Stimulated activated CD8-positive, alpha-beta memory T cell treated with anti-CD3 and anti-CD28 coated beads, Interleukin-7, amount 100 ng/mL, for 1 hour (primary cell): ENCODE measurements at regions not wholly inside any gene's neighbourhood (a gene's known extent, or its start where the extent isn't known, plus 50 kb on each side); places are given as distances from the start of the nearest gene placed in this dataset.
"Not testable (repeated sequence)": the region's sequence is repeated elsewhere in the genome, so short reads cannot be mapped to it uniquely, and the experiment has no call there.

ENCODE experiments used
- DNase-seq, 2 donors: peaks; one replicate each; pipeline ENCODE4 v3.0.0-alpha.2; 2020; ENCODE audit warnings: low read depth in 2 of 2

DNA sequence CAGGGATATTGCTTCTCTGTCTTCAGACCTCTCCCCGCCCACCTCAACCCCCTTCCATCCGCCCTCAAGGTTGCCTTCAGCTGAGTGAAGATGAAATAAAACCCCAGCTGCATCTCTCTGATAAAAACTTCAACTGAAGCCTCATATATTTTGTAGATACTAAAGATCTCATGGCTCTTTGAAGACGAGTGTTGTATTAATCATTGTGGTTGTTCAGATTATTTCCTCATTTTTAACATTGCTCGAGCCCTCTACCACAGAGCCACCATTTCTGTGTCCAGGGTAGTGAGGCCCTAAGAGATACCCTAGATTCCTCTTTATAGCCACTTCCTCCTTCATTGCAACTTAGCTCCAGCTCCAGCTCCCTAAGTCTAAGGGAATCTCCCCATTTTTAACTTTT, 312.8 kb upstream of the ZNF507 start:
- no peak for DNase-seq

DNA sequence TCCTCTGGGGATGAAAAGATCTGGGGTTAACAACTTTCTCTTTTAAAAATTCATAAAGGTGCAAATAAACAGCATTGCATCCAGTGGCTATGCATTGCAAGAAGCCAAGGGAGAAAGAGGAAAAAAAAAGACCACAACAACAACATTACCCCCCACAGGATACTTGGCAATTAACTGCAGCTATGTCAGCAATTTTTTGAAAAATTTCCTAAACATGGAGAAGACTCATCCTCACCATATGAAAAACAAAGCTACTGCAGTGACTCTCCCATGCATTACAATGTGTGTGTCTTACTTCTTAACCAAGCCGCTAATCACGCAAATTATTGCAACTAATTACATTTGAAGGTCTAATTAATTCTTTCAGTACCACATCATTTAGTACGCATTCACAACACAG, 309.8 kb upstream of the ZNF507 start:
- DNase-seq: no peak

DNA sequence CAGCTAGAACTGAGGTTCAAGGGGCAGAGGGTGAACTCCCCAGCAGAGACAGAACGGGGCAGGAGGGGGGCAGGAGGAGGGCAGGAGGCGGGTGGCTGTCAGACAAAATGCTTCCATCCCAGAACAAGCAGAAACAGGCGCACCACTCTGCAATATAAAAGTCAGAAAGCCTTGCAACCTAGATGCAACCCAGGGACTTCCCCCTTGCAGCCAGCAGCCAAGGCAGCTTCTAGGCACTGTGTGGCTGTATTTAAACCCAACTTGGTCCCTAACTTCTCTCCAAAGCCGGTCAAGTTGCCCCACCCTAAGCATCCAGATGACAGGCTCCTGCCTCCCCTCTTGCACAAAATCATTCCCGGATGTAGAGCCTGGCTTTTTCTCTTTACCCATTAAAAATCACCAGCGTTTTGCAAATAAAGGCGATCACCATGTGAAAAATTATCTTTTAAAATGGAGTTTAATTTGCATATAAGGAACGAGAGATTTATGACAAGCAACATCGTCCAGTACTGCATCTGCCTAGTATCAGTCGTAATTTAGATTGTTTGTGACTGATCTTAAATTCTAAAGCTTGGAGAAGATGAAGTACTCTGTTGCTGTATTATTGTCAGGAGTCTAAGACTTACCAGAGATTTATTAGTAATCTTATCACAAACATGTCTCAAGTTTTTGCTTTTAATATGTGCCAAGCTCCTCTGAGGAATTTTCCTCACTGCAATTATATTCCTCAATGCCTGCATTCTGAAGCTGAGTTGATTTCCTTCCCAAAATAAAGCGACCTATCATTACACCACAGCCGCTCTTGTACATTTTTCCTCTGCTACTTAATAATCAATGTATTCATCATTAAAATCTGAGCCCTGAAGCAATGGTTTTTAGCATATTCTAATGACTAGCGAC, 307.1 kb upstream of the ZNF507 start:
- no peak for DNase-seq

DNA sequence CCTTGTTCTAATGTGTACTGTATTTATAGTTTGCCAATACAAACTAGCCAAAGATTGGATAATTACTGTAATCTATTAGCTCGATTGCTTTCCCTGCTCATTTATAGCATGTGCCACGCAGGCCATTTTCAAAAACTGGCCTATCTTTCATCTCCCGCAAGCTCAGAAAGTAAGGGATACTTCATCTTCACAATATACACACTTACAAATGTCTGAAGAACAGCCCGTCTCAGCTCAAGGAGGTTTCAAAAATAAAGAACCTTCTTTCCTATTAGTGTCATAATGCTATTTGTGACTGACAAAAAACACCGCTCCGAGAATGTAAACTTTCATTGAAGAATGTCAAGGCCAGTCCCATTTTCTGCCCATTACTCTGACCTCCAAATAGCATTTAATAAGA, 306.4 kb upstream of the ZNF507 start:
- no peak for DNase-seq

DNA sequence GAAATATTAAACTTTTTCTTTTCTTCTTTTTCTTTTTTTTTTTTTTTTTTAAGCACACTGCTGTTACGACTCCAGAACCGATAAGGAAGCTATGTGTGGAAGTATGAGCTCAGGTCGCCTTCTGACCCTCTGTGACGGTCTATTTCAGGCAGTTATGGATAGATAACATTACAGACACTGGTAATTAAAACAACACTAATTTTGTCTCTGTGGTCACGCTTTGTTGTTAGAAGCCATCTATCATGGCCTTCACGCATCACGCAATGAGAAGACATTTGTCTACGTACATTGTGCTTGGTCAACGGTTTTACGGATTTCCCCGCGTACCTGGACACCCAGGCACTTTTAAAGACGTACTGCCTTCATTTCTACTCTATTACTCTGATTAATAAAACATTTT, 306.0 kb upstream of the ZNF507 start:
- no peak for DNase-seq

DNA sequence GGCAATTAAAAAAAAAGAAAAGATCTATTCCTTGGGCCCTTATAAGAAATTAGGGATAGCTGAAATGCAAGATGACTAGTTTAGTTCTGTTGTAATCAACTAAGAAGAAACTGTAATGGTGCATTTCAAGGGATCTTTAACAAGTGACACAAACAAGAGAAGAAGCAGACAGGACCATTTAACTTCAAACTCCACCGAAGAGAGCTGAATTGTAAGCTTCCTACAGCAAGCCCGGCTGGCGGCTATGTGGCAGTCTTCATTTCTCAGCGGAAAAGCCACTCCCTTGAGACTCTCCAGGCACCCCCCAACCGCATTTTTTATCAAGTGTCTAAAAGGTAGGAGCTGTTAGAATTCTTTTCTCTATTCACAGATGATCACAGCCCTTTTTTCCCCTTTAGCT, 305.2 kb upstream of the ZNF507 start:
- no peak for DNase-seq

DNA sequence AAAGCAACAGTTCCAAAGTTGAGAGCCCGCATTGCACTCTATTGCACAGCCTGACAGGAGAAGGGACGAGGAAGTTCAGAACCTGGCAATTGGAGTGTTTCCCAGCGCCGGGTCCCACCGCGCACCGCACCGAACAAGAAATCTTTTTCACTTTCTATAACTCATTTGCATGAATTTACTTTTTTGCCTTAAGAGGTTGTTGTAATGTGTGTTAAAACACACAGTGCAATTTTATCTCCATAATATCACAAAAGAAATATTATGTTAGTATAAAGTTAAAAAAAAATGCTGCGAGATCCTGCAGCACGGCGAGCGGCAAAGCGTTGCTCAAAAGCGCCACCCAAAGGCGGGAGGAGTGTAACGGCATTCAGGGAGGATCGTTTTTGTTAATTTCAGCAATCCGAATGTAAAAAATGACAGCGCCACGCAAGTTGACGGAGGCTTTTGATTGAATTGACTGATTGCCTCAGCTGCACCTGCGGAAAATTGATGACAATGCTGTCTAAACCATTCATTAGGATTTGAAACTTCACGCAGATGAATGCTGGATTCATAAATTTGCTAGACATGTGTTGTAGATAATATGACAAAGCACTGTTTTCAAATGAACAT, 303.6 kb upstream of the ZNF507 start:
- DNase-seq: no peak

DNA sequence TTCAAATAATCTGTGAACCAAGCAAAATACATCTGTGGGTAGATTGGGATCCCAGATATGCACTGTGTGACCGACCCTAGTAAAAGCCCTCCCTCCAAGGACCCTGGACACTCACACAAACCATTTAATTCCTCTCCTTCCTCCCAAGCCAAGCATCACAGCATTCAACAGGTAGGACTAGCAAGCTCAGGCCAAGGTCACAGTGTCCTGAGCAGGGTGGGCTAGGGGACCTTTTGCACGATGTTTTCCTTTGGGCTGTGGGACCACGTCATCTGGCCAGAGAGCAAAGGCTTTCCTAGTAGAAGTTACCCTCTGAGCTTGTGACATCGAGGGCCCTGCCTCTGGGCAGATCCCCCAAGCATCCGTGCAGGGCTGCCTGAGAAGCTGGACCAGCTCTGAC, 297.6 kb upstream of the ZNF507 start:
- no peak for DNase-seq

DNA sequence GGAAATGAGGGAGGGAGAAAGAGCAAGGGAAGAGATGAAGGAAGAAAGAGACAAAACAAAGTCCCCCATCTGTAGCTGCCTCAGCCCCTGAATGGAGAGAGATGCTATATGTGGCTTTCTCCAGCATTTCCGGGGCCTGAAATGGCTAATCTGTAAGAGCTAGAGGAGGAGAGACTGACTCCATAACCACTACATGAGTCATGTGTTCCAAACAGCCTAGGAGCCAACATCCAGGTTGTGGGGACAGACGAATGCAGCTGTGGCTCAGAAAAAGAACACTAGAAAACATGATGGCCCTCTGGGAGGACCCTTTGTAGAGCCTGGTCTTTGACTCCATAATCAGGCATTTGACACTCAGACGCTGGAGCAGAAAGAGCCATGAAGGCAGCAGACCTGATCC, 292.0 kb upstream of the ZNF507 start:
- no peak for DNase-seq

DNA sequence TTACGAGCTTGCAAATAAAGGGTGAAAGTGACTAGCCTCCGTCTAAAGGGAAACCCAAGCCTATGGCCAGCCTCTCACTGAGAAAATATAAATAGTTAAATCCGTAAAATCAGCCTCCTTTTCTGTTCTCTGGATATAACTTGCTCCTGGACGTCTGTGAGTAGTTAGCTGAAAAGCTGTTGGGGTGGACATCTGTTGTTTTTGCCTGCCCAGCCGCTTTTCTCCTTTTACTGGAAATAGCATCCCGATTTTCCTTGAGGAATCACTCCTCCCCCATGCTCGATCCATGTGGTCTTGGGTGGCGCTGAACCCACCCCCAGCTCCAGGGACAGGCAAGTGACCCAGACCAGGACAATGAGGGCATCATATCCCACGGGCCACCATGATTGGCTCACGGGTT, 291.5 kb upstream of the ZNF507 start:
- no peak for DNase-seq

DNA sequence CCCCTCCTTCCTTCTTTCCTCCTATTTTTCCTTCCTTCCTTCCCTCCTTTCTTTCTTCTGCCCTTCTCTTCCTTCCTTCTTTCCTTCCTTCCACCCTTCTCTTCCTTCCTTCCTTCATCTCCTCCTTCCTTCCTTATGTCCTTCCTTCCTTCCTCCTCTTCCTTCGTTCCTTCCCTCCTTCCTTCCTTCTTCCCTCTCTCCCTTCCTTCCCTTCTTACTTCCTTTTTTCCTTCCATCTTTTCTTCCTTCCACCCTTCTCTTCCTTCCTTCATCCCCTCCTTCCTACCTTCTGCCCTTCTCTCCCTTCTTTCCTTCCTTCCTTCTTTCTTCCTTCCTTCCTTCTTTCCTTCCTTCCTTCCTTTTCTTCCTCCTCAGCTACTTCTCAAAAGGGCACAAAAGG, 287.3 kb upstream of the ZNF507 start:
- DNase-seq: no peak

DNA sequence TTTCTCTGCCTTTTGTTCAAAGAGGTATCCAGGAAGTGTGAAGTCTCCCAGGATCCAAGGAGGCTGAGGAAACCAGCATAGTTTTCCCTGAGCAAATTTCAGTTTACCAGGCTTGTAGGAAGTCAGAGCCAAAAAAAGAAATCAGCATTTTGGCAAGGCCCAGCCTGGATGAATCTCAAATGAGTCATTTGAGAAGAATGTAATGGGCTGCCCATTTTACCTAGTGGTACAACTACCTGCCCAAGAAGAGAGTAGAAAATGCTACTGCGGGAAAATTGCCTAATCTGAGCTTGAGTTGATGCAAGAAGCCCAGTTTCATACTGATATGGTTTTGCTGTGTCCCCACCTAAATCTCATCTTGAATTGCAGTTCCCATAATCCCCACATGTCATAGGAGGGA, 284.1 kb upstream of the ZNF507 start:
- no peak for DNase-seq

DNA sequence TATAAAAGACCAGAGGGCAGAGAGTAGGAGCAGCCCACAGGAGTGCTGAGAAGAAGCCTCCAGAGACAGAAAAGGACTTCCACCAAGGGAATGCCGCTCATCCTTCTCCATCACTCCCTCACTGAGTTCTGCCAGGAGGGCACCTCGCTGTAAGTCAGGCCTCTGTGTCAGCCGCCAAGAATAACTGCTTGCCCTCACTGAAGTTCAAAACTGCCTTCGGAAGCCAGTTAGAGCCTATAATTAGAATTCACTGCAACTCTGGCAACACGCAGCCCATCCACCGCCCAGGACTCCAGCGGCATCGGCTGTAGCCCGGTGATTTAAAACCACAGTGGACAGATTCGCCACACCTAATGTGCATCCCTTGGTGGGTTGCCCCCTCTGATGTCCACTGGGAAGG, 281.8 kb upstream of the ZNF507 start:
- DNase-seq: no peak

DNA sequence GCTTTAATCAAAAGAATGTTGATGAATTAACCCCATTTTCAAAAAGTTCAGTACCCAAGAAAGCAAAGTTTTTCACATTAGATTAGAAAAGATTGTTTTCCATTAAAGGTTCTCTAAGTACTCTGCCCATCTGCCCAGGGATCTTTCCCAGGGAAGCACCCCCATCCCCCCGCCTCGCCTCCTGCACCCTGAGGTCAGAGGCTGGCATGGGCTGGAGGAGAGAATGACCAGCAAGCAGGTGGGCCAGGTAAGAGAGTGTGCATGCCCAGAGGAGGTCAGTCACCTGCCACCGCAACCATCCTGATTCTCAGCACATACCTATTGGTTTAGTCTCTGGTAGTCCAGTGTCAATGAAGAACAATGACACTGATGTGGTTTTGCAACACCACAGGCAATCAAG, 279.4 kb upstream of the ZNF507 start:
- DNase-seq: no peak

DNA sequence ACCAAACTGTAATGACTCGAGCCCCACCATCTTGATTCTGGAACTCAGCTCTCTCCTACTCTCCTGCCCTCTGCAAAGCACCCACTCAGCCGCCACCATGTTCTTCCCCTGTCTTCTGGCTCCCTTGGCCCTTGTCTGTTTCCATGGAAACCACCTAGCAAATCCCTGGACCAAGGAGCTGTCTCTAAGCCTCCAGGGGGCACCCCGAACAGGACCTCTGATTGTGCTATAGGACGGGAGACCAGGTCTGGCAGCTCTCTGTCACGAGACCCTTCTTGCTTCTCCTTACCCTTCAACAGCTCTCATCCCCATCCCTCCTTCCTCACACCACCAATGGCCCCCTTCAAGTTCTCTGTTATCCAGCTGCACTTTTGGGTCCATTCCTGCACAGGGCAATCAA, 277.7 kb upstream of the ZNF507 start:
- no peak for DNase-seq

DNA sequence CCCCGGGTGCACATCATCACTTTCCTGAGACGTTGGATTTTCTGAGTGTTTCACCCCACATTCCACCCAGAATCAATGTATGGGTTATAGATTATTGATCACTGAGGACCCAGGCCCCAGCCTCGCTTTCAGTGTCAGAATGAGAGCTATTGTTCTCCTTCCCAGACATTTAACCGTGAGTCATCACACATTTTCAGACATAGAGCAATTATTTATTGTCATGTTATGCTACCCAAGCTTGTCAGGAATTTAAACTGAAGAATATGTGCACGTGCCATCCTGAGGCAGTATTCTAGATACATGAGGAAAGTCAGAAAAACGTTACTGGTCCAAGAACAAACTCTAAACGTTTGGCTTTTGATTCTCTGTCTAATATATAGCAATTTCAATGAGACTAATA, 276.6 kb upstream of the ZNF507 start:
- no peak for DNase-seq

DNA sequence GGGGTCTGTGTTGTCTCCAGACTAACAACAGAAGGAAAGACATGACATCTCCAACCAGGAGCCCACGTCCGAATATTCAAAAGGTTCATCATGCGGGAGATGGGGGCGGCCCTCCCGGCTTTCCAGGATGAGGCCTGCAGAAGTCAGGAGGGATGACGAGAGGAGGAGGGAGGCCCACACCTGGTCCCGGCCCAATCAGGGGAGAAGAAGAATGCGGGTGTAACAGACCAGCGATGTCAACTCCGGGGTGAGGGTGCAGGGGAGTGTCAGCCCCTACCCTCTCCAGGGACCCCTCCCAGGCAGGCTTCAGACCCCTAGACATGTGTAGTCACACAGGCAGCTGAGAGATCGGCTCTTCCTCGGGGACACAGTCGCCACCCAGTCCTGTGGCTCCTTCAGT, 275.3 kb upstream of the ZNF507 start:
- DNase-seq: no peak

DNA sequence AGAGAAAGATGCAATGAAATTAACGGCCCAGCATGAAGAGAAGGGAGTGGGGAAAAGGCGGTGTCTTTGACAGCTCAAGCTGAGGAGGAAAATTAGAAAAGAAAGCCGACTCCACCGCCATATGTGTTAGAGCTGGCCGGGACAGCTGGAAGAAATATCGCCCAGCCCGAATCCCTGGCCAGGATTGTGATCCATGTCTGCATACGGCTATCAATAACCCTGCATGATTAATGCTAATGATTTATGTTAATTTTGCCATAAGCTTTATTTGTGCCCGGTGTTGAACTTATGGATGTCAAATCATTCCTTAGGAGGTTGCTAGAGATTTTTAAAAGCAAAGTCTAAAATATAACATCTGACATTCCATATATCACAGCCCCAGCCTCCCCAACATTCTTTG, 263.4 kb upstream of the ZNF507 start:
- no peak for DNase-seq

DNA sequence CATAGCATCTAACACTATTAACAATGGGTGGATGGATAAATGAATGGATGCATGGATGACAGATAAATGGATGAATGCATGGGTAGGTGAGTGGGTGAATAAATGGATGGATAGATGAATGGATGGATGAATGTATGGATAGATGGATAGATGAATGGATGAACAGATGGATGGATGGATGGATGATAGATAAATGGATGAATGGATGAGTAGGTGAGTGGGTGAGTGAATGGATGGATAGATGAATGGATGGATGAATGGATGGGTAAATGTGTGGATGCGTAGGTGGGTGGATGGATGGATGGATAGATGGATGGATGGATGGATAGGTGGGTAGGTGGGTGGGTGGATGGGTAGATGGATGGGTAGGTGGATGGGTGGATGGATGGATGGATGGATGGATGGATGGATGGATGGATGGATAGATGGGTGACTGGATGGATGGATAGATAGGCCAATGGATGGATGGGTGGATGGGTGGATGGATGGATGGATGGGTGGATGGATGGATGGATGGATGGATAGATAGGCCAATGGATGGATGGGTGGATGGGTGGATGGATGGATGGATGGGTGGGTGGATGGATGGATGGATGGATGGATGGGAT, 260.6 kb upstream of the ZNF507 start:
- DNase-seq: not testable (repeated sequence)

DNA sequence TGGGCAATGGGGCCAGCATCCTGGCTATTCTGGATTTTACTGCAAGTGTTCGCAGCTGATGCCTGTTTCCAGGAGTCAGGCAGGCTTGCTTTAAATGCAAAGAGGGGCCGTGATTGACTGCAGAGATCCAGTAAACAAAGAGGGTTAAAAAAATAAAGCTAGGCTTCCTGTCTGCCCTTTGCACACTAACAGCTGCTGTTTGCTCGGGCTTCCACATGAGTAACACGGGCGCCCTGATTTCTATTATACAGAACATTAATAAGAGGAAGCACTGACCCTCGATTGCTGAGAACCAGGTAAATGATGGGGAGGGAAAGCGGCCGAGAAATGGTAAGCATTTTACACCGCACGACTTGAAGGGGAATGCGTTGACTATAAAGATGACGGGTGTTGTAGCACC, 254.2 kb upstream of the ZNF507 start:
- no peak for DNase-seq

DNA sequence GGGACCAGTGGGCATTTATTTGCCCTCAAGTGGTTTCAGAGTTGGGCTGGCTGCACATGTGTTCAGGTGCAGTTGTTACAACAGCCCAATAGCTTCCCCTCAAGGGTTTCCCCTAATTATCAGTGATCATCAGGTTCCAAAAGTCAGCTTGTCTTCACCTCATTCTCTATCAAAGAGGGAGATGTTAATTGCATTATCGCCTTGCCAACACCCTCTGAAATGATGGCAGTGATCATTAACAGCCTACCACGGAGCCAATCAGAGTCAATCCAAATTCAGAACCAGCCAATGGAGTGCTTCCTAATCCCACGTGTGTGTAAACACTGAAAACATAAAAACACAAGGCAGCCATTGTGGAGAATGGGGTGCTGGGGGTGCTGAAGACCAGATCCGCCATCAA, 248.4 kb upstream of the ZNF507 start:
- no peak for DNase-seq

DNA sequence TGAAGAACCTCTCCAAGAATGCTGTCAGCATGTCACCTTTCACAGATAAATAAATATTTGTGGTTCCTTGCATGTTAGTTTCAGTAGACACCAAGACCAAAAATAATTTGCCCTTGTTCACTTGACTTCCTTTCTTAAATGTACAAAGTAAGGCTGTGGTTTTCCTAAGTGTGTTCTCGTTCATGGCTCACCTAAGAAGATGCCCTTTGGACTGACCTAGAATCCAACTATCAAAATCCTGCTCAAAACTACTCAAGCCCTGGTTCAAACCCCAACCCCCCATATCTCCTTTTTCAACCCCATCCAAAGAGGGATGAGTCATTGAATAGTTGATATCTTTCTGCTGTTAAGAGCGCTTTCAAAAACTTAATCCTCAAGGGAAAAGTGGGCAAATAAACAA, 247.8 kb upstream of the ZNF507 start:
- no peak for DNase-seq

DNA sequence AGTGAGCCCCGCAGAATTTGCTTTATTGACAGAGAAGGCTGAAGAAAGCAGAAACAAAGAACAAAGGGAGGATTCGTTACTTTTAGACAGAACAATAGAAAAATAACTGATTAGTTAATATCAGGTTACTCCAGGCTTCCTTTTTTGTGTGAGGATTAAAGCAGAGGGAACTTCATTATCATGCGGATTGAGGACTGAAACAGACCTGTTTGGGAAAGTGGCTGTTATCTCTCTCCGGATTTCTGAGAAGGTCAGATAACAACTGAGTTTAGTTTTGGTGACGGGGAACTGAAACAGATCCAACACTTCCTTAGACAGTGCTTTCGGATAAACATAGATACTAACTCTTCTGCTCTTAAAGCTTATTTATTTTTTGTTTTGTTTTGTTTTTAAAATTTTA, 246.4 kb upstream of the ZNF507 start:
- no peak for DNase-seq
